CD4-positive, alpha-beta T cell treated with Interleukin-4 for 1 hour (primary cell): ENCODE measurements at regions not wholly inside any gene's neighbourhood (a gene's known extent, or its start where the extent isn't known, plus 50 kb on each side); places are given as distances from the start of the nearest gene placed in this dataset.

Experiments used
- DNase-seq, 2 donors: peaks; one replicate each; pipeline ENCODE4 v3.0.0-alpha.2; 2020 to 2022

DNA sequence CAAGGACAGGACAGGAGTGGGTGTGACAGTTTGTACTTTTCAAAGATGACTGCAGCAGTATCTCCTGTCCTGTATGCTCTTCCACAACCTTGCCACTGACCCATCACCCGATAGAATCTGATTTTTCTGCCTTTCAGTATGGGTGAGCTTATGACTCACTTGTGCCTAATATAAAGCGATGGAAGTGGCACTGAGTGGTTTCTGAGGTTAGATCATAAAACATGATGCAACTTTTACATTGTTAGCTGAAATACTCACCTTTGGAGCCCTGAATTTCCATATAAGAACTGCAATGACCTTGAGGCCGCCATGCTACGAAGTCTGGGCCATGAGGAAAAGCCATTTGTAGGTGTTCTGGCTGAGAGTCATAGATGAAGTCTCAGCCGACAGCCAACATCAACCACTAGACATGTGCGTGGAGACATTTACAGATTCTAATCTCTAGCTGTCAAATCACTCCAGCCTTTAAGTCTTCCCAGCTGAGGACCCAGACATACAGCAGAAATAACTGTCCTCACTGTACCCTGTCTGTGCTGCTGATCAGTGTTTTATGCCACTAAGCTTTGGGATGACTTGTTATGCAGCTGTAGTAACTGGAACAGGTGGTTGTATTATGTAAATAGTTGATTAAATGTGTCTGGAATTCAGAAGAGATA is 105.9 kb upstream of the ARHGAP20 start:
- DNase-seq = no peak

DNA sequence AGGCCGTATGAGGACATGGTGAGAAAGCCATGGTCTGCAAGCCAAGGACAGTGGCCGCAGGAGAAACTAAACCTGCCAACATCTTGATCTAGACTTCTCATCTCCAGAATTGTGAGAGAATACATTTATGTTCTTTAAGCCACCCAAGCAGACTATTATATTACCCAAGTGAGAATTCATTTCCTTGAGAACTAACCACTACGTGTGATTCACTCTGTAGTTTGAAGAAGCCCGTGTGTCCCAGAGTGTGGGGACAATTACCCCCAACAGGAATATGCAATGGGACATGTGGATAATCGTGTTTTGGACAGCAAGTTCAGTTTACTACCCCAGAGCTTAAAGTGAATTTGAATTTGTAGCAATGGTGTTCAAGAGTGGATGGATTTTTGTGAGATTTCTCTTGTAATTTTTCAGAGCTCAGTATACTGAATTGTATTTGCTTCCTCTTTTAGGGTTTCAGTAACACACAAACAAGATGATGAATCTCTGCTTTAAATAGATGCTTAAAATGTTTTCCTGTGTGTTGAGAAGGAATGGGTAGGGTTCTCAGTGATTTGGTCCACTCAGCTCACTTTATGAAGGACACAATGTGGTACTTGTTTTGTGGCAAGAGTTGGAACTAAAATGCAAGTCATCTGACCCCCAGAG is 100.0 kb upstream of the ARHGAP20 start:
- DNase-seq = no peak

DNA sequence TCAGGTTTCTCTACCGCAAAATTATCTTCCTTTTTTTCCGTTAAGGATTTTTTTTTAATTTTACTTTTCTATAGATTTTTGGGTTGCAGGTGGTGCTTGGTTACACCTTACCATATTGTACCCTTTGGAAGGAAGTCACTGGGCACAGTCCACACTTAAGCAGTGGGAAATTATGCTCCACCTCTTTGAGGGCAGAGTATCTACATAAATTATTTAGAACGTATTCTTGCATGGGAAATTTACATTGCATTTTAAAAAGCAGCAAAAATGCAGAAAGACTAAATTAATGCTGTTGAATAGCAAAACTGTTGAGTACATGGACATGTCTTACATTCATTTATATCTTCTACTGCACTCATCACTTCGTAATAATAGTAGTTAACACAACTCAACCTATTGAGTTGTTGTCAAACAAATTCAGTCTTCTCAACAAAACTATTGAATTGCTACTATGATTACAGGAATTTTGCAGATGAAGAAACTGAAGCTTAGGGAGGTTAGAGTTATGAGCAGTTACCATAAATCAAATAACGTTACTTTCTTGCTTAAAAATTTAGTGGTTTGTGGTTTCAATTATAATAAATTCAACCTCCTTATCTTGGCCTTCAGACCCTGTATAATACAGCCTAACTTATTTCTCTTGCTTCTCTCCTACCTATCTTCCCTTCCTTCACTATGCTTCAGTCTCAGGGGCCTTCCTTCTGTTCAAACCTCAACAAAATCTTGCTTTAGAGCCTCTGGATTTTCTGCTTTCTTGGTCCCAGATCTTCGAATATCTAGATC is 97.4 kb upstream of the ARHGAP20 start:
- DNase-seq = no peak

DNA sequence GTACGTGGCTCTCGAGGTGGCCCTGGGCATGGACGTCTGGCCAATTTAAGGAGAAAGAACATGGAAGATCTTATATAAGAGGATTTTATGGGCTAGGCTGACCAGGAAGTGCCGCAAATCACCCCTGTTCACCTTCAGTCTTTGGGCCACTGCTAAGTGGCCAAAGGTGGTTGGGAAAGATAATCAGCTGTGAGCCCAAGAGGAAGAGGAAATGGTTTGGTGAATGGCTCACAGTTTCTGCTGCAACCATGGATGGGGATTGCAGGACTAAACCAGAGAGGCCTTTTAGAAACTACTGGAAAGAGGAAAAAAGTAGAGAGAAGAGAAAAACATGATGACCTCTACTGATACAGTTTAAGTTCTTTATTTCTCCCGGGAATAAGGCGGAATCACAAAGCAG is 96.0 kb upstream of the ARHGAP20 start:
- DNase-seq = no peak

DNA sequence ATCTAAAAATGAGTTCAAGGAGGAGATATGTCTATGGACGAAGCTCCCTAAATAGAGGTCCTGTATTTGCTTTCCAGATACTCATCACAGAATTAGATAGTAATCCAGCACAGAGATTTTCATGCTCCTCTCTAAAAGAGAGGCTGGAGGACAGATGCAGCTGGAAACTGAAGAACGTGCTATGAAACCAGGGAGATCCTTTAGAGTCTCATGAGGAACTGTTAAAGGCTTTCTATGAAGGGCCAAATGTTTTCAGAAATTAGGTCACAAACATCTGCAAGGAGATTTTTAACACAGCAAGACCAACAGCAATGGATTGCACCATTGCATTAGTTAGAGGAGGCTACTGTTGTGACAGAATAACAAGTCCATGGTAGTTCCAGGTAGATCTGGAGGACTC is 95.6 kb upstream of the ARHGAP20 start:
- no peak for DNase-seq

DNA sequence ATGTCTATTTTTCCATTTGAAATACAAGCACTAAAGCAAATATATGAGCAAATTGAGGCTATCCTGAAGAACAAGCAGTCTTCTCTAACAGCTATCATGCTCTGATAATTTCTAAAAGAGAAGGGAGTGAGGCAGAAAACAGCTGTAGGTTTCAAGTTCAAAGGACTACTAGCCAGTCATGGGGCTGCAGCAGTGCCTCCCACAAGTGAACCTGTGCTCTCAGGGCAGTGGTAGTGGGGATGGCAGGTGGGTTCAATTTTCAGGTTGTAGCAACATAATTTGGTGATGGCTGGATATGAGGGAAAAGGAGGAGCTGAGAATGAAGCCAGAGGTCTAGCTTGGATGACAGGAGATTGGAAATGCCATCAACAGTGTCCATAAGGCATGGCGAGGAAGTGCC is 93.5 kb upstream of the ARHGAP20 start:
- DNase-seq = no peak

DNA sequence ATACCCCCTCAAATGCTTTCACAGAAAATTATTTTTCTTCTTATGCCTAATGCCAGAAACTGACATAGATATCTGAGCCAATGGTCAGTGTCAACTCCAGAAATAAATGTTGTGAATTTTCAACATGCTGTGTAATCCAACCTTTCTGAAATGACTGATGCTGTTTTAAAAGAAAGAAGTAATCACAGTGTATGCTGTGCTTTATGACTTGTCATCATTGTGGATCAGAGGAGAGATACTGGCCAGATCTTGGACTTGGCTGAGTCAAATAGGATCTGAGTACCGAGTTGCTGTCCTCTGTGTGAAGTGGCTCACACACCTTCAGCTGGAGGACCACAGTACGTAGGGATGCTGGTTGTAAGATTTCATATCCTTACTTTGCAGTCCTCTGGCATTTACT is 89.9 kb upstream of the ARHGAP20 start:
- DNase-seq = no peak

DNA sequence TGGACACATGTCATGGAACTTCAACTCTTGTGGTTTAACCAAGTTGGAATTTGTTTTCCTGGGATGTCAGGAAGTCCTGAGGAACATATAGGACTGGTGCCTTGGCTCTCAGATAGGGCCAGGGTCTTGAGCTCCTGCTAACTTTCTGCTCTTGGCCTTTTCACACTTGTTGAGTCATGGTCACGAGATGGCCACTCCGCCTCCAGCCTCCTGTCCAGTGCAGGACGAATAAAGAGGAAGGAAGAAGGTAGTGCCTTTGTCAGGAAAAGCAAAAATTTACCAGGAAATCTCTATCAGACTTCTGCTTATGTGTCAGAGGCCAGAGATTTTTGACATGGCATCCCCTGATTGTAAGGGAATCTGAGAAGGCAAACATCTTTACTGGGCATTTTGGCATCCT is 89.1 kb upstream of the ARHGAP20 start:
- DNase-seq = no peak

DNA sequence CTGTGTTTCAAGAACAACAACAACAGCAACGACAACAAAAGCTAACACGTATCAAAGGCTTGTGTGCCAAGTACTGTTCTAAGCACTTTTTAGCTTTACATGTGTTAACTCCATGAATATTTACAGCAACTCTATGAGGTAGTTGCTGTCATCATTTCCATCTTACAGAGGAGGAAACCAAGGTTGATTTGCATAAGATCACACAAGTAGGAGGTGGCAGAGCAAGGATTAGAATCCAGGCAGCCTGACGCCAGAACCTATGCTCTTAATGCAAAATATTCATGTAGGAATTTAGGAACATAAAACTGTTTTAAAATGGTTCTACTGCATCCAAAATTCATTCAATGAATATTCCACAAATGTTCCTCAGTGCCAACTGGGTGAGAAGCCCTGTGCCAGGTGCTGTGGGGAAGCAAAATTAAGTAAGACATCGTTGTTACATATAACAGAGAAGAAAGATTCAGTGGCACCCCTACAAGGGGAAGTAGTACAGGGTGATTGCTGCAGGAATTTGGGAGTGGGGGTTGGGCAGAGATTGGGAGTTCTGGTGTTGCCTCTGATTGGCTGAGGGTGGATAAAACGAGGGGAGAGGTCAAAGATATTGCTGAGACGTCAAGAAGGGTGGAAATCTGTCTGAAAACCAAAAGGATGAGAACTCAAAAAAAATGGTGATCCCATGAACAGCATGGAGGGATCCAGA is 86.1 kb upstream of the ARHGAP20 start:
- no peak for DNase-seq

DNA sequence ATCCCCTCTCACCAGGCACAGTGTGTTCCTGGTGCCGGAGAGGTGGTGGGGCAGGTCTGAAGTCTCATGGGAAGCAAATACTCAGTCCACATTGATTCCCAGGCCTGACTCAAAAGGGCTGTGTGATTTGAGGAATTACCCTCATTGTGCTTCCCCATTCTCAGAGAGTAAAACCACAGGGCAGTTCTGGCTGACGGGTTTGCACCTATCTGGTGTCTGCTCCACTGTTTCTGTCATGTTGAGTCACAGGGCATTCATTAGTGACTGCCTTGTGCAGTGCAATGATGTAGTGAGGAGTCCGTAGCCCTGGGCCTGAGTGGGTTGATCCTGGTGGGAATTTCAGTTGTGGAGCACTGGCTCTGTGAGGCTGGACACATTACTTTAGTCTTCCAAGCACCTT is 85.2 kb upstream of the ARHGAP20 start:
- peak; percentile 16 to 53 for DNase-seq

DNA sequence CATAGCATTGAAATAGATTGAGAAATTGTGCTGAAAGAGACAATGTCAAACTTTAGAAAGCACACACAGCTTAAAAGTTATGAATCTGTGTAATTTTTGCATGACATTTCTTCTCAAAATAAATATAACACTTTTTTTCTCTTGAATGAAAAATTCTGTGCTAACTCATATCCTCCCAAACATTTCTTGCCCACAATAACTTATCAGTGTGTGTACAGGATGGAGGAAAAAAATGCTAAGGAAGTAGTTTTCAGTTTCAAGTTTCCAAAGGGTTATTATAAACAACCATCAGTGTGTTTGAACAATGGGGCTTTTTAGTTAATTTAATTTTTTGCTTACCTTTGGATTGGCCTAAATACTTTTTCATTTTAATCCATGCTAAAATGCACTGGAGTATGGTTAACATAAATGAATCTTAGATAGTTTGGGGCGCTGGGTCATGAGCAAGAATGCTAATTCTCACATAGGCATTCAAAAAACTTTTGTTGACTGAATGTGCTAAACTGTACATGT is 82.9 kb upstream of the ARHGAP20 start:
- no peak for DNase-seq

DNA sequence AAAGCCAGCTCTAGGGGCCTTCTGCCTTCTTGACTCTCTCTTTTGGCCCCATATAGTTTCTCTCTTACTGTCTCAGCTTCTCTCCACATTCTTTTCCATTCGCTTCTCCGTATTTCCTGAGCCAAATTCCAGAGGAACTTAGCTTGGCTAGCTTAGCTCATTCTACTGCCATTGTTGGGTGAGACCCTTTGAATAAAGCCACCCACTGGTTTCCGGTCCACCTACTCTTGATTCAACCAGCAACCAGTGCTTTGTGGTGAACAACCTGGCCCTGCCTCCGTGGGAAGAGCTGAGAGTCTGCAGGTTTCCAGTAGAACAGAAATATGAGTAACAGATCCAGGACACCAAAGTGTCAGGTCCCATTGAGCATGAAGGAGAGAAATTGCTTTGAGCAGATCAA is 81.3 kb upstream of the ARHGAP20 start:
- no peak for DNase-seq

DNA sequence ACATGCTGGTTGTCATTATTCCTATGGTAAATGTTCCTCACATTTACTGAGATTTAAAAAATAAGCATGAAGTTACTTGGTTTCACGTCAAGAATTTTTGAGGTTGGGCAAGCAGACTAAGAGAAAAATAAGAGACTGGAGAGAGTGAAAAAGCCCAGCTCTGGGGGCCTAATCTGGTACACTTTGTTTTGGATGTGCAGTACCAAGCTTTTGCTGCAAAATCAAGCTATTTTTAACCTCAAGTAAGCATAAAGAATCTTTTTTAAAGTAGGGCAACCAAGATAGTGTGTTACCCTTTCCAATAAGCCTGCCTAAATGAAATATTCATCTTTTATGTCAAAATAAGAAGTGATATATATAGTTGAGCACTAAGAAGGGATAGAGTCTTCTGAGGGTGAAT is 79.4 kb upstream of the ARHGAP20 start:
- no peak for DNase-seq

DNA sequence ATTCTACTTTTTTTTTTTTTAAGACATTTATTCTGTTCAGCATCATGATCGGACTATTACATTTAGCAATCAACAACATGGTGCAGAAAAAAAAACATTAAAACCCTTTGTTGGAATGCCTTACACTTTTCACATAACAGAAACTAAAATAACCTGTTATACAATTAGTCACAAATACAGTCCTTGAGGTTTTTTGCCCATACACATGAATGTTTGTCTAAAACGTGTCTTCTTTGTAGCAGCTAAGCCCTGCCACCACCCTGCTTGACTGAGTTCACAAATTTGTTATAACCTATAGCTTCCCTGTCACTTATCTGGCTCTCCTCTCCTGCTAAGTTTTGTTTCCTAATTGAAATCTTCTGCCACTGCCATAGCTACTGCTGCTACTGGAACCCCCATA is 75.4 kb upstream of the ARHGAP20 start:
- no peak for DNase-seq

DNA sequence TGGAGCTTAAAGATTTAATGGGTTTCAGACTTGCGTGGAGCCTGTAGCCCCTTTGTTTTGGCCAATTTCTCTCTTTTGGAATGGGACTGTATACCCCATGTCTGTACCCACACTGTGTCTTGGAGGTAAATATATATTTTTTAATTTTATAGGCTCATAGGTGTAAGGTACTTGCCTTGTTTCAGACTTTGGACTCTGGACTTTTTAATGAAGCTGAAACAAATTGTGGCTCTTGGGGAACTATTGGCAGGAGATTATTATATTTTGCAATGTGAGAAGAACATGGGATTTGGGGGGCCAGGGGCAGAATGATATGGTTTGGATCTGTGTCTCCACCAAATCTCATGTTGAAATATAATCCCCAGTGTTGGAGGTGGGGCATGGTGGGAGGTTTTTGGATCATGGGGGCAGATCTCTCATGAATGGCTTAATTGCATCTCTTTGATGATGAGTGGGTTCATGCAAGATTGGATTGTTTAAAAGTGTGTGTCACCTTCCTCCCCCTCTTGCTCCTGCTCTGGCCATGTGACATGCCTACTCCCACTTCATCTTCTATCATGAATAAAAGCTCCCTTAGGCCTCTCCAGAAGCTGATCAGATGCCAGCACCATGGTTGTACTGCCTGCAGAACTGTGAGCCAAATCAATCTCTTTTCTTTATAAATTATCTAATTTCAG is 74.1 kb upstream of the ARHGAP20 start:
- no peak for DNase-seq

DNA sequence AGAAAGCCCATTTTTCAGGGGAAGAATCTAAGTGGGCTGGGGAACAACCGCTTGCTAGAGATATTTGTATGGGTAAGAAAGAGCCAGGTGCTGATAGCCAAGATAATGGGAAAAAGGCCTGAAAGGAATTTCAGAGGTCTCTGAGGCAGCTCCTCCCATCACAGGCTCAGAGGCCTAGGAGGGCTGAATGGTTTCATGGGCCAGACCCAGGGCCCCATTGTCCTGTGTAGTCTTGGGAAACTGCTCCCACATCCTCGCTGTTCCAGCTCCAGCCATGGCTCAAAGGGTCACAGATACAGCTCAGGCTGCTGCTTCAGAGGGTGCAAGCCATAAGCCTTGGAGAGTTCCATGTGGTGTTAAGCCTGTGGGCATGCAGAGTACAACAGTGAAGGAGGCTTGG is 73.2 kb upstream of the ARHGAP20 start:
- DNase-seq = no peak

DNA sequence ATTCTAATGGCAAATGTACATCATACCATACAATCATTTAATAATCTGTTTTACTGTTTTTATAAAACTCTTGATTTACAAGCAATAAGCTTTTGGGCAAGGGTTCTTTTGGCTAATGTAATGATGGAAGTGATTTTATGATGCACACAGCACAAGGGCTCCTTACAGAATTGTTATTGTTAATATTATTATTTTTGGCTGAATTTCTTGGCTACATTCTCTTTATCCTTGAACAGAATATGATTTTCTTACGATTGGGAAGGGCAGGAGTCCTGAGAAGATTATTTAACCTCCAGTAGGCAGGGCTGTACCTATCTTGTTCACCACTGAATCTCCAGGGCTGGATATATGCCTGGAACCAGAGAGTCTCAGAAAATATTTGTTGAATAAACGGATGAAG is 70.4 kb upstream of the ARHGAP20 start:
- DNase-seq = no peak

DNA sequence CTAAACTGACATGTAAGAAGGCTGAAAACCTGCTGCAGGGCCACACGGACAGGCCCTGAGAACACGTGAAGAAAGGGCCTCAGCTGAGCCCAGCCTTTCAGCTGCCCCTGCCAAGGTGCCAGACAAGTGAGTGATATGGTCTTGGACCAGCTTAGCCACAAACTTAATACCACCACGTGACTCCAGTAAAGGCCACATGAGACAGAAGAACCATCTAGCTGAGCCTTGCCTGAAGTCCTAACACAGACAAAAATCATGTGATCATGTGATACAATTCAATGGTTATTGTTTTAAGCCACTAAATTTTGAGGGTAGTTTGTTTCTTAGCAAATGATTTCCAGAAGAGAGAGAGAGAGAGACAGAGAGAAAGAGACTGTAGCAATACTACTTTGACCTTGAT is 66.9 kb upstream of the ARHGAP20 start:
- DNase-seq = no peak

DNA sequence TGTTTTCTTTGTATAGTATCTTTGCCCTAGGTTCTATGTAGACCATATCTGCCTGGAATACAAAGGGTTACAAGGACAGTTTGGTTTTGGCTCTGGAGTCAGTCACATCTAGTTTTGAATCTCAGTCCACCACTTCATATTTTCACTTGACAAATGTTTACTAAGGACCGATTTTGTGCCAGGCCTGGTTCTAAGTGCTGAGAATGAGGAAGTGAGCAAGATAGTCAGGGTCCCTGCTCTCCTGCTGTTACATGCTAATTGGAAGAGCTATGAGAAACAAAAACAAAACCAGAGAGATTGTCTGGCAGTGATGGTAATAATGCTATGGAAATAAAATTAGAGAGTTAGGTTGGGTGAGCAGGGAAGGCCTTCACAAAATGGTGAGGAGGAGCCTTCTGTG is 66.1 kb upstream of the ARHGAP20 start:
- DNase-seq = peak in 1 of 2 donors; percentile 18

DNA sequence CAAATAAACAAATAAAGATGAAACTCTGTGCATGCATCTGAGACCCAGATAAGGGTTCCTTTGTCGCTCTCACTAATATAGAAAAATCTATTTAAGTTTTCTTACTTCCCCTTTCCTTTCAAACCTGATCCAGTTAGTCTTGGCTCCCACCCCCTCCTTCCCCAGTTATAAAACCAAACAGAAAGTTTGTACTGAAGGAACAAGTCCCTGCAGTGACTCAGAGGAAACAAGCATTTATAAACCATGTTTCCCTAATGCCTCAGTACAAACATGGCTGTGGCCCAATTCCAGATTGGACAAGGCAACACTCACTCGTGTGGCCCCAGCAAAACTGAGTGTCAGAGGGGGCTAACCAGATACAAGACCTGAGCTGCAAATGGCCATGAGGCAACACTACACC is 65.5 kb upstream of the ARHGAP20 start:
- DNase-seq = no peak

DNA sequence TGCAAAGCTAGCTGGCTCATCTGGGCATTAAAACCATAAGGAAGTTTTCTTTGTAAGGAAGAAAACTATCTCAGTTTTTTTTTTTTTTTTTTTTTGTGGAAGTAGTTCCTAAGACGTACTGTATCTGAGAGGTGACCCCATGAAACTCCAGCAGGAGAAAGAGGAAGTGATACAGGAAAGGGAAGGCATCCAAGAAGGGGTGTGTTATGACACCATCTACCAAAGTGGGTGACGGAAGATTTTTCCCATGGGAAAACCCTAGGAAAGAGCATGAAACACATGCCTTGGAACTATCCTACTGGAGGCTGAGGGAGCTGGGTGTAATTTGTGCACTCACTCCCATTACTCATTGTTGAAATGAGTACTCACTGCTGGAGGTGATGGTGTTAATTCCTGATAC is 63.8 kb upstream of the ARHGAP20 start:
- DNase-seq = no peak

DNA sequence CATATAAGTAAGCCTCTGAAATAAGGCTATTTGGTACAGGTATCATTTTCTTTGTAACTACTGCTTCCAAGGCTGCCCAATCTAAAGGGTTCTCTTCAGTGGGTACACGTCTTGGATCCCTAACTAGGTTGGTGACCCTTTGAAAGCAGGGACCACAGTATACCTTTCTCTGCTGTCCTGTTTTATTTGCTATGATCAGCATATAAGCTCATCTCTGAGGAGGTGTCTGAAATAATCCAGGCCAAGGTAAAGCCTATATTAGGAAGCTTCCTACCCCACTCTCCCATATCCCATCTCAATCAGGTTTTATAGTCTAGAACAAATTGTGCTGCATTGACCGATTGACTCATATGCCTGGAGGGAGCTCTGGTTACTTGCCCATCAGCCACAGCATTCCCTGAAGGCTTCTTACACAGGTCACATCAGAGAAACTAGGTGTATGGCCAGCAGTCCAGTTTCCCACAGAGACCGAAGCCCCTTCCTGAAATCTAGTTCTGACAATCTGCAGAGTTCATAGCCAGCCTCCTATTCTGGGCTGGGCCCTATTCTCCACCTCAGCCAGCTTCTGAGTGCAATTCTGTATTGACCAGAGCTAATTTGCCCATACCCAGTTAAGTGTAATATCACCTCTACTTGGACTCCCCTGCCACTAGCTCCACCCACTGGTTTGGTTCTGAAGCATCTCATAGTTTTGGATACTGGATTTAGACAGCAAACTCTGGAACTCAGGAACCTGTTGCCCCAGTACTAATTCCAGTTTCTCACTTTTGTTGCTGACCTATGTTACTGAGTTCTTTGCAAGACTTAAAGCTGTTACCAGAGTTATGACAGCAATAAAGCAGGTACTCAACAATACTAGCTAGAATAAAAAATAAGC is 62.1 kb upstream of the ARHGAP20 start:
- DNase-seq = no peak
